Thyroid gland (tissue), 4 donors: ENCODE measurements at regions not wholly inside any gene's neighbourhood (a gene's known extent, or its start where the extent isn't known, plus 50 kb on each side); places are given as distances from the start of the nearest gene placed in this dataset.

Source experiments
- DNase-seq, 2 donors: peaks; one replicate each; pipeline ENCODE4 v3.0.0-alpha.2; 2019
- H3K27ac ChIP-seq, 3 donors: fragments of 200-600 bp; sonication (generic); 1 replicate in 2 of 3; 2 replicates in 1 of 3; pipeline ENCODE4 v1.5.1; 2016 to 2019; ENCODE audit warnings: mild to moderate bottlenecking in 1 of 3, moderate library complexity in 1 of 3
- H3K27me3 ChIP-seq: fragments of 200-600 bp; sonication (generic); one replicate; pipeline ENCODE4 v1.5.1; 2019
- H3K36me3 ChIP-seq, 2 donors: fragments of 200-600 bp; sonication (generic); one replicate each; pipeline ENCODE4 v1.5.1; 2016 to 2019
- H3K4me1 ChIP-seq, 2 donors: fragments of 200-600 bp; sonication (generic); one replicate each; pipeline ENCODE4 v1.5.1; 2017 to 2019
- H3K4me3 ChIP-seq, 3 donors: fragments of 200-600 bp; sonication (generic); replicated peaks in 1 of 3; 1 replicate in 2 of 3; 2 replicates in 1 of 3; pipeline ENCODE4 v1.5.1; 2016; ENCODE audit warnings: mild to moderate bottlenecking in 1 of 3
- H3K9me3 ChIP-seq: fragments of 200-600 bp; sonication (generic); one replicate; pipeline ENCODE4 v1.5.1; 2017
- CTCF ChIP-seq, 6 experiments: fragments of 200-600 bp in 3 of 6; fragments of 450-650 bp in 3 of 6; sonication (generic) in 3 of 6; IDR thresholded peaks; one replicate each; pipeline ENCODE4 v1.5.1; 2016 to 2019; ENCODE audit warnings: antibody characterized with exemption in 6 of 6, mild to moderate bottlenecking in 2 of 6, inconsistent platforms in 1 of 6, moderate library complexity in 1 of 6
- POLR2A ChIP-seq, 2 donors: fragments of 450-650 bp; IDR thresholded peaks; one replicate each; pipeline ENCODE4 v1.6.1; 2017; ENCODE audit warnings: antibody characterized with exemption in 2 of 2, mild to moderate bottlenecking in 2 of 2, moderate library complexity in 1 of 2
- WGBS, 2 donors: methylation state at CpG; one replicate each; pipeline ENCODE4 v1.1.5; 2017; 5-methylcytosine and 5-hydroxymethylcytosine counted together
- intact Hi-C: fragments of 100-400 bp; cut with DNase I; formaldehyde crosslinking; loops from one replicate; pipeline ENCODE4 v1.15.1; 2023

DNA sequence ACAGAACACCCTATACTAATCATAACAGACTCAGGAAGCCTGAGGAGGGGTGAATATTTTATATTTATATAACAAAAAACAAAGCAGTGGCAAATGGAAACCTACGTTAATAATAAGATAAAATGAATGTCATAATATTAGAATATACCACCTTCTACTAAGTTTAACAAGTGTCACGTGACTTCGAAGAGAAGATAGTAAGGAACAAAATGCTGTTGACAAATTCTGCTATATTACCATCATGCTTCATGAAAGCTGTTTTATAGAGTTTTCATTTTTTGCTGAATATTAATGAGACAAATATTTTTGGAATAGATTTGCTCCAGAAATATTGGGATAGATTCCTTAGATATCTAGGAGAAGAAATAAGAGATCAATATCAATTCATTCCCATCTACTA lies 450.6 kb upstream of the DCN start:
- TF ChIP-seq POLR2A (IDR thresholded peaks at IDR 0.05): no peak
- TF ChIP-seq CTCF (IDR thresholded peaks at IDR 0.05): no peak
- H3K27ac ChIP-seq: no peak overlapping the region
- no peaks in the 10 kb centered on the region for H3K4me1 ChIP-seq
- no peaks in the 10 kb centered on the region for H3K27me3 ChIP-seq
- no peak overlapping the region for H3K4me3 ChIP-seq
- no peaks in the 10 kb centered on the region for H3K9me3 ChIP-seq
- WGBS, 2 donors: 94 to 95% methylated on average over 3 of the region's 3 CpGs
- H3K36me3 ChIP-seq: no peaks in the 10 kb centered on the region
- no peak for DNase-seq
- intact Hi-C loops: no loop called here

DNA sequence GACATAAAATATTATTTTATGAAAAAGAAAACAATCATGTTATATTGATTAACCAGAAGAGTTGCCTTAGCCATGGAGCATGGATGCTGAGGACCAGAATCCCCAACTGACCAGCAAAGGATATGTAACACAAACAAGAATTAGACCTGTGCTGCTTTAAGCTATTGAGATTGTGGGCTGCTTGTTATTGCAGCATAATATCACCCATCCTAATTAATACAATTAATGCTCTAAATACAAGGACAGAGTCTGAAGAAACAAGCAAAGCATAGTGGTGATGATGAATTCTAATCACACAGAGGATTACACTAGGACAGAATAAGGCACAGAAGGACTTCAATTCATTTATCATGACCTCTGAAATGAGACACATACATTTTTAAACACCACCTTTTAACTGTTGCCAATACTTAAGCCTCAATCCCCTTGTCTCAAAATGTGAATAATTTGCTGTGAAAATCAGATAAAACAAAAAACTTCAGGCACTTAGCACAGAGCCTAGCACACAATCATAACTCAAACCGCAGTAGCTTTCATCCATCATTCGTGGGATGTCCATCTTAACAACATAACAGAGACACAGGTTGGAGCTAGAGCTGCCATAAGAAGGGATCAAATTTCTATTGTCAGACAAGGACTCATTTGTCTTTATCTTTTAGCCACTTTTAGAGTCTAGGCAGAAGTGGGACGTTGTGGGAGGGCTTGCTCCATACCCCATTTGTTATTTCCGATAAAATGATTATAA lies 449.6 kb upstream of the DCN start:
- TF ChIP-seq POLR2A (IDR thresholded peaks at IDR 0.05) (no peak), CTCF (IDR thresholded peaks at IDR 0.05) (no peak)
- H3K36me3 ChIP-seq: no peaks in the 10 kb centered on the region
- intact Hi-C loops: no loop called here
- H3K27me3 ChIP-seq: no peaks in the 10 kb centered on the region
- DNase-seq: no peak
- H3K27ac ChIP-seq: no peak overlapping the region
- H3K9me3 ChIP-seq: no peaks in the 10 kb centered on the region
- H3K4me3 ChIP-seq: no peak overlapping the region
- no peaks in the 10 kb centered on the region for H3K4me1 ChIP-seq
- 83 to 92% methylated on average over 4 of the region's 4 CpGs for whole genome bisulfite sequencing, 2 donors

- WGBS, 2 donors: 77 to 90% methylated on average over 3 of the region's 3 CpGs
- no peak for DNase-seq
- no peak overlapping the region for H3K27ac ChIP-seq
- no peak overlapping the region for H3K4me3 ChIP-seq
- no peaks in the 10 kb centered on the region for H3K9me3 ChIP-seq
- no peaks in the 10 kb centered on the region for H3K36me3 ChIP-seq
- H3K4me1 ChIP-seq: no peaks in the 10 kb centered on the region
- H3K27me3 ChIP-seq: no peaks in the 10 kb centered on the region
- intact Hi-C loops: no loop called here
- TF ChIP-seq POLR2A (IDR thresholded peaks at IDR 0.05): no peak
- no peak for TF ChIP-seq CTCF (IDR thresholded peaks at IDR 0.05)
Observed at GRCh38 chr12:91630596-91631293, 448.1 kb upstream of the DCN start.

DNA sequence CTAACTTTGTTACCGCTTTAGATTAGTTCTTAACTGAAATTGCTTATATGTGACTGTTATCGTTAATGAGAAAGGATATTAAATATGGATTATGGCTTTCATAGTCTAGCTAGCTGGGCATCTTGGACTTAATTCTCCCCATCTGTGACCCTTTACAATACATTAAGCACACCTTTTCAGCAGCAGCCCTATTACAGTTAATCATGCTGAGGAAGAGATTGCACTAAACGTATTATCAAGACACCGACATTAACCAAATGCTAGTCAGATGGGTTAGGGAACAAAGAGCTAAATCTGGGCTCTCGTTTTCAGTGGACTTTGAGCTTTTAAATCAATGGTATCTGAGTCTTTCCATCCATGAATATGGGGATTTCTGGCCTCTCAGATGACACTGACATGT lies 447.5 kb upstream of the DCN start:
- 96 to 97% methylated on average over 5 of the region's 5 CpGs for WGBS, 2 donors
- TF ChIP-seq CTCF (IDR thresholded peaks at IDR 0.05): no peak
- Histone ChIP-seq H3K9me3 (no peaks in the 10 kb centered on the region), H3K4me3 (no peak overlapping the region), H3K27ac (no peak overlapping the region), H3K4me1 (no peaks in the 10 kb centered on the region), H3K27me3 (no peaks in the 10 kb centered on the region), H3K36me3 (no peaks in the 10 kb centered on the region)
- intact Hi-C loops: no loop called here
- no peak for DNase-seq

- 86 to 94% methylated on average over 2 of the region's 2 CpGs for WGBS, 2 donors
- Histone ChIP-seq H3K36me3 (no peaks in the 10 kb centered on the region), H3K27ac (no peak overlapping the region), H3K4me1 (no peaks in the 10 kb centered on the region), H3K9me3 (no peaks in the 10 kb centered on the region), H3K4me3 (no peak overlapping the region), H3K27me3 (no peaks in the 10 kb centered on the region)
- DNase-seq: no peak
- no peak for TF ChIP-seq CTCF (IDR thresholded peaks at IDR 0.05)
- no peak for TF ChIP-seq POLR2A (IDR thresholded peaks at IDR 0.05)
- intact Hi-C loops: no loop called here
Observed at GRCh38 chr12:91629440-91629839, 446.8 kb upstream of the DCN start.
